OCI-LY3 (cell line): ENCODE measurements at regions not wholly inside any gene's neighbourhood (a gene's known extent, or its start where the extent isn't known, plus 50 kb on each side); places are given as distances from the start of the nearest gene placed in this dataset.

Source experiments
- H2AFZ ChIP-seq: fragments of 200-600, 300-600 bp; shearing (Covaris generic); 2 replicates; pipeline ENCODE4 v1.6.0; 2014; ENCODE audit warnings: antibody characterized with exemption, low read depth, low read length
- H3K27ac ChIP-seq: fragments of 200-600, 300-600 bp; sonication (generic); 2 replicates; pipeline ENCODE4 v1.5.1; 2014; ENCODE audit warnings: mild to moderate bottlenecking, low read length, moderate library complexity, mixed read lengths
- H3K27me3 ChIP-seq: fragments of 200-600, 300-600 bp; sonication (generic); 2 replicates; pipeline ENCODE4 v1.6.1; 2014; ENCODE audit warnings: low read depth, low read length, mixed read lengths
- H3K36me3 ChIP-seq: fragments of 200-600, 300-600 bp; sonication (generic); replicated peaks from 2 replicates; pipeline ENCODE3; 2014; ENCODE audit warnings: low read depth, low read length, mixed read lengths
- H3K4me1 ChIP-seq: fragments of 300-600, 200-600 bp; sonication (generic); 2 replicates; pipeline ENCODE4 v1.6.1; 2014; ENCODE audit warnings: low read length, mixed read lengths
- H3K4me2 ChIP-seq: fragments of 200-600, 300-600 bp; sonication (generic); 2 replicates; pipeline ENCODE4 v1.6.1; 2014; ENCODE audit warnings: low read length, mixed read lengths
- H3K4me3 ChIP-seq: fragments of 300-600, 200-600 bp; sonication (generic); 2 replicates; pipeline ENCODE4 v1.5.1; 2014; ENCODE audit warnings: antibody characterized with exemption, mild to moderate bottlenecking, low read length, moderate library complexity
- H3K79me2 ChIP-seq: fragments of 300-600, 200-600 bp; shearing (Covaris generic); 2 replicates; pipeline ENCODE4 v1.6.1; 2014; ENCODE audit warnings: mild to moderate bottlenecking, low read length, mixed read lengths
- H3K9ac ChIP-seq: fragments of 300-600, 200-600 bp; shearing (Covaris generic); 2 replicates; pipeline ENCODE4 v1.6.0; 2014; ENCODE audit warnings: mild to moderate bottlenecking, low read length, moderate library complexity
- H3K9me3 ChIP-seq: fragments of 200-600, 300-600 bp; shearing (Covaris generic); 2 replicates; pipeline ENCODE4 v1.6.1; 2014; ENCODE audit warnings: low read length, mixed read lengths; ENCODE audit not compliant: insufficient read depth
- H4K20me1 ChIP-seq: fragments of 200-600, 300-600 bp; sonication (generic); 2 replicates; pipeline ENCODE4 v1.6.1; 2016; ENCODE audit warnings: low read length, mixed read lengths; ENCODE audit not compliant: insufficient read depth
- EZH2phosphoT487 ChIP-seq: fragments of 200-600 bp; shearing (Covaris generic); IDR thresholded peaks from 2 replicates; pipeline ENCODE4 v1.6.1; 2018; ENCODE audit warnings: antibody characterized with exemption, mixed run types, low read depth
- TF ChIP-seq, protein P1 (sequence below): fragments of 200-600, 300-600 bp; sonication (generic); IDR thresholded peaks from 2 replicates; pipeline ENCODE4 v1.5.1; 2014; ENCODE audit warnings: antibody characterized with exemption, low read length, low read depth

DNA sequence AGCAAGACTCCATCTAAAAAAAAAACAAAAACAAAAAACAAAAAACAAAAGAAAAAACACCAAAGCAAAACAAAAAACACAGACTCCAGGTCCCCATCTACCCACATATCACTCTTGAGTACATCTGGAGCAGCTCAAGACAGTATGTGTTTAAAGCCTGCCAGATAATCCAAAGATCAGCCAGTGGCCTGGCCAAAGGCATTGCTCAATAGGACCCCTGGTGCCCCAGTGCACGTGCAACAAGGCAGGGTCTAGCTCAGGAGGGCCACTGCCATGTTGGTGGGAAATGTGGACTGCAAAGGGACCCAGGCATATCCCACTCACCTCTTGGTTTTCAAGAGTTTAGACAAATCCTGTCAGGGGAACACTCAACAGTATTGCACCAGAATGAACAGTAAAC lies 279.5 kb downstream of the RPLP1 start:
- no peak overlapping the region for H2AFZ ChIP-seq
- no peak overlapping the region for H3K9ac ChIP-seq
- no peak overlapping the region for H3K4me3 ChIP-seq
- H3K27me3 ChIP-seq: peaks cover 82% of the 10 kb centered on the region
- H3K79me2 ChIP-seq: no peaks in the 10 kb centered on the region
- no peak overlapping the region for H3K4me2 ChIP-seq
- TF ChIP-seq, protein P1, sequence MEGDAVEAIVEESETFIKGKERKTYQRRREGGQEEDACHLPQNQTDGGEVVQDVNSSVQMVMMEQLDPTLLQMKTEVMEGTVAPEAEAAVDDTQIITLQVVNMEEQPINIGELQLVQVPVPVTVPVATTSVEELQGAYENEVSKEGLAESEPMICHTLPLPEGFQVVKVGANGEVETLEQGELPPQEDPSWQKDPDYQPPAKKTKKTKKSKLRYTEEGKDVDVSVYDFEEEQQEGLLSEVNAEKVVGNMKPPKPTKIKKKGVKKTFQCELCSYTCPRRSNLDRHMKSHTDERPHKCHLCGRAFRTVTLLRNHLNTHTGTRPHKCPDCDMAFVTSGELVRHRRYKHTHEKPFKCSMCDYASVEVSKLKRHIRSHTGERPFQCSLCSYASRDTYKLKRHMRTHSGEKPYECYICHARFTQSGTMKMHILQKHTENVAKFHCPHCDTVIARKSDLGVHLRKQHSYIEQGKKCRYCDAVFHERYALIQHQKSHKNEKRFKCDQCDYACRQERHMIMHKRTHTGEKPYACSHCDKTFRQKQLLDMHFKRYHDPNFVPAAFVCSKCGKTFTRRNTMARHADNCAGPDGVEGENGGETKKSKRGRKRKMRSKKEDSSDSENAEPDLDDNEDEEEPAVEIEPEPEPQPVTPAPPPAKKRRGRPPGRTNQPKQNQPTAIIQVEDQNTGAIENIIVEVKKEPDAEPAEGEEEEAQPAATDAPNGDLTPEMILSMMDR: no peak
- TF ChIP-seq EZH2phosphoT487: no peak
- H4K20me1 ChIP-seq: no peaks in the 10 kb centered on the region
- no peaks in the 10 kb centered on the region for H3K36me3 ChIP-seq
- no peak overlapping the region for H3K27ac ChIP-seq
- no peaks in the 10 kb centered on the region for H3K9me3 ChIP-seq
- no peaks in the 10 kb centered on the region for H3K4me1 ChIP-seq

DNA sequence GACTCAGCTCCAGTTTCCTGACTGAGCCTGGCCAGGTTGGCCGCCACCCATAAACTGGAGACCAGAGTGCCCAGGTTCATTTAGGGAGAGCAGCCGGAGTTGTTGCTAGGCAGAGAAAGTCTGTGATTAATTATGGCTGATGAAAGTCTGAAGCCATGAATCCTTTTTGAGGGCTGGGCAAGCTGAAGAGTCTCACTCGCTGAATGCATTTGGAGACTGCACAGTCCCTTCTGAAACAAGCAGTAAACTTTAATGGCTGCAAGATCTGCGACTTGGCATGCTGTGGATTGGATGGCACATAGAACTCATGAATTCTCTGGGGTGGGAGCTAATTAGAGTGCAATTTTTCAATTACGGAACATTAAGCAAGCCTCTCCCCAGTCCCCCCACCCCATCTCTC lies 282.1 kb downstream of the RPLP1 start:
- Histone ChIP-seq H3K4me1 (no peaks in the 10 kb centered on the region), H3K9ac (no peak overlapping the region), H3K4me2 (no peak overlapping the region), H3K4me3 (no peak overlapping the region), H3K27me3 (peaks cover 92% of the 10 kb centered on the region), H3K79me2 (no peaks in the 10 kb centered on the region), H2AFZ (no peak overlapping the region), H3K27ac (no peak overlapping the region), H3K9me3 (no peaks in the 10 kb centered on the region), H3K36me3 (no peaks in the 10 kb centered on the region), H4K20me1 (no peaks in the 10 kb centered on the region)
- no peak for TF ChIP-seq EZH2phosphoT487
- TF ChIP-seq, protein P1: no peak

DNA sequence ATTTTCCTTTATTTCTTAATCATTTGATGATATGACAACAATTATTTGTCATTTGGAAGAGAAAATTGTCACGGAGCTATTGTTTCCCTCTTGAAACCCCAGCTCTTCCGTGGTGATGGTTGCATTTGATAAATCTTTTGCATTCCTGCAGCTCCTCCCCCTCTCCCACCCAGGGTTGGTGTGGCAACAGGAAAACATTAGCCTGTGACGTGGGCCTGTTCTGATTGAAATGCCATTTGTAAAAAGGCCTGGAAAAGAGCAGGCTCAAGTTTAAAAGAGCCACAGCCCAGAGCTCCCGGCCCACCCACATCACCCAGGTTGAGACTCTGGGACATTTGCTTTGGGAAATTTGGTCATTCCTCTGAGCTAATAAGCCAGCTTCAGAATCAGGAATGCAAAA lies 282.5 kb downstream of the RPLP1 start:
- Histone ChIP-seq H3K4me3 (no peak overlapping the region), H2AFZ (no peak overlapping the region), H3K9me3 (peaks cover under 1% of the 10 kb centered on the region; the same call in 1 of the 2 replicates), H3K27ac (no peak overlapping the region), H3K4me1 (no peaks in the 10 kb centered on the region), H3K36me3 (no peaks in the 10 kb centered on the region), H3K79me2 (no peaks in the 10 kb centered on the region), H3K9ac (no peak overlapping the region), H4K20me1 (no peaks in the 10 kb centered on the region), H3K4me2 (no peak overlapping the region), H3K27me3 (peaks cover 96% of the 10 kb centered on the region)
- no peak for TF ChIP-seq EZH2phosphoT487
- TF ChIP-seq, protein P1: no peak

DNA sequence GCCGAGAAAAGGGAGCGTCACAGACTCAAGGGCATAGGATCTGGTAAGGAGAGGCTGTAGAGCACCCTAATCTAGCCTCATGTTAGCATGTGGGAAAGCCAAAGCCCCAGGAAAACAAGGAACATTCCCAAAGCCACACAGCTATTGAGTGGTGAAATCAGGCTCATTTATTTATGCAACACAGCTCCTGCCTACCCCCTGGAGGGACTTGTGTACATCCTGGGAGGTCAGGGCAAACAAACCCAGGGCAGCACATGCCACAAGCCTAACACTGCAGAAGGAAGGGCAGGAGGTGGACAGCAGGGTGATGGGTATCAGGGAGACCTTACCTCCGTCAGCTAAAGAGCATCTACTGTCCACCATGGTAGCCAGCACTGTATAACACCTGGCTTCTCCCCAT lies 283.5 kb downstream of the RPLP1 start:
- no peak overlapping the region for H3K4me3 ChIP-seq
- H3K4me2 ChIP-seq: no peak overlapping the region
- no peak overlapping the region for H2AFZ ChIP-seq
- H3K4me1 ChIP-seq: no peaks in the 10 kb centered on the region
- H4K20me1 ChIP-seq: no peaks in the 10 kb centered on the region
- H3K79me2 ChIP-seq: no peaks in the 10 kb centered on the region
- H3K27ac ChIP-seq: no peak overlapping the region
- H3K9me3 ChIP-seq: peaks cover 9% of the 10 kb centered on the region
- H3K9ac ChIP-seq: no peak overlapping the region
- TF ChIP-seq EZH2phosphoT487: no peak
- TF ChIP-seq, protein P1: no peak
- no peaks in the 10 kb centered on the region for H3K36me3 ChIP-seq
- peaks cover 93% of the 10 kb centered on the region for H3K27me3 ChIP-seq
